ENCODE measurements at regions not wholly inside any gene's neighbourhood (a gene's known extent, or its start where the extent isn't known, plus 50 kb on each side); places are given as distances from the start of the nearest gene placed in this dataset.

GRCh38 chr5:148735301-148735835 is 81.0 kb upstream of the HTR4 start:
- no peaks in the 10 kb centered on the region for H3K9me3 ChIP-seq
- no peaks in the 10 kb centered on the region for H3K36me3 ChIP-seq
- no peak overlapping the region for H3K27ac ChIP-seq
- DNase-seq (ENCODE audit: low spot score in 2 of 2) = no peak
- intact Hi-C loops (cut with DNase I; ENCODE audit: low total_unique reads) = no loop called here
- TF ChIP-seq POLR2AphosphoS5 (IDR thresholded peaks at IDR 0.05) (no peak), POLR2A (IDR thresholded peaks at IDR 0.05) (no peak), CTCF (IDR thresholded peaks at IDR 0.05) (no peak)
- no peaks in the 10 kb centered on the region for H3K4me1 ChIP-seq
- H3K27me3 ChIP-seq = no peaks in the 10 kb centered on the region
- no peak overlapping the region for H3K4me3 ChIP-seq

GRCh38 chr5:148739023-148739422 is 84.7 kb upstream of the HTR4 start:
- Histone ChIP-seq H3K27ac (no peak overlapping the region), H3K4me3 (no peak overlapping the region), H3K4me1 (no peaks in the 10 kb centered on the region), H3K36me3 (no peaks in the 10 kb centered on the region), H3K27me3 (no peaks in the 10 kb centered on the region), H3K9me3 (no peaks in the 10 kb centered on the region)
- intact Hi-C loops (cut with DNase I; ENCODE audit: low total_unique reads) = no loop called here
- no peak for TF ChIP-seq POLR2A (IDR thresholded peaks at IDR 0.05)
- no peak for TF ChIP-seq POLR2AphosphoS5 (IDR thresholded peaks at IDR 0.05)
- no peak for TF ChIP-seq CTCF (IDR thresholded peaks at IDR 0.05)
- DNase-seq (ENCODE audit: low spot score in 2 of 2) = no peak

GRCh38 chr5:148739524-148739923 is 85.2 kb upstream of the HTR4 start:
- H3K4me3 ChIP-seq = no peak overlapping the region
- H3K4me1 ChIP-seq = no peaks in the 10 kb centered on the region
- DNase-seq (ENCODE audit: low spot score in 2 of 2) = no peak
- TF ChIP-seq POLR2A (IDR thresholded peaks at IDR 0.05) = no peak
- TF ChIP-seq CTCF (IDR thresholded peaks at IDR 0.05) = no peak
- no peak for TF ChIP-seq POLR2AphosphoS5 (IDR thresholded peaks at IDR 0.05)
- no peaks in the 10 kb centered on the region for H3K36me3 ChIP-seq
- no peak overlapping the region for H3K27ac ChIP-seq
- H3K9me3 ChIP-seq = no peaks in the 10 kb centered on the region
- H3K27me3 ChIP-seq = no peaks in the 10 kb centered on the region
- intact Hi-C loops (cut with DNase I; ENCODE audit: low total_unique reads) = no loop called here

- no peak for DNase-seq (ENCODE audit: low spot score in 2 of 2)
These were observed 85.9 kb upstream of the HTR4 start for GRCh38 chr5:148740079-148740858.

More at GRCh38 chr5:148740079-148740858, 85.9 kb upstream of the HTR4 start:
- TF ChIP-seq POLR2AphosphoS5 (IDR thresholded peaks at IDR 0.05) (no peak), CTCF (IDR thresholded peaks at IDR 0.05) (no peak), POLR2A (IDR thresholded peaks at IDR 0.05) (no peak)
- Histone ChIP-seq H3K4me3 (no peak overlapping the region), H3K27me3 (no peaks in the 10 kb centered on the region), H3K4me1 (no peaks in the 10 kb centered on the region), H3K9me3 (no peaks in the 10 kb centered on the region), H3K36me3 (no peaks in the 10 kb centered on the region), H3K27ac (no peak overlapping the region)
- intact Hi-C loops (cut with DNase I; ENCODE audit: low total_unique reads) = loop anchor here (10.0 kb wide), 1 partner anchor 1245 kb away; no protein-coding TSS in a partner anchor

All from breast epithelium (tissue), 4 donors.